ENCODE measurements at regions not wholly inside any gene's neighbourhood (a gene's known extent, or its start where the extent isn't known, plus 50 kb on each side); places are given as distances from the start of the nearest gene placed in this dataset.

DNA sequence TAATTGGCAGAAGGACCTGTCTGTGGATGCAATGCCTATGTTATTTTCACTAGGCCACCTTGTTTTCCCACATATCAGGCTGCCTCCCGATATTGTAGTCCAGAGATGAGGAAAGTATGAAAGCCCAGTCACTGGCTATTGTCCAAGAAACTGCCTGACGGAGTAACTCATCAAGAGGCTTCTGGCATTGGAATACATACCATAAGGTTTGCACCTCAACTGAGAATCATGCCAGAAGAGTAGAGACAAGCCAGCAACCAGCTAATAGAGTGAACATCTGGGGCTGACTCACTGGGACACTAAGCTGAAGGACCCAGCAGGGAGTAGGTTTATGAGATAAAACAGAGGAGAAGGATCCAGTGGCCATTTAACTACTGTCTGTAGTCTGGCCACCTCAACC lies 137.2 kb upstream of the FST start:
- TF ChIP-seq, protein P1, sequence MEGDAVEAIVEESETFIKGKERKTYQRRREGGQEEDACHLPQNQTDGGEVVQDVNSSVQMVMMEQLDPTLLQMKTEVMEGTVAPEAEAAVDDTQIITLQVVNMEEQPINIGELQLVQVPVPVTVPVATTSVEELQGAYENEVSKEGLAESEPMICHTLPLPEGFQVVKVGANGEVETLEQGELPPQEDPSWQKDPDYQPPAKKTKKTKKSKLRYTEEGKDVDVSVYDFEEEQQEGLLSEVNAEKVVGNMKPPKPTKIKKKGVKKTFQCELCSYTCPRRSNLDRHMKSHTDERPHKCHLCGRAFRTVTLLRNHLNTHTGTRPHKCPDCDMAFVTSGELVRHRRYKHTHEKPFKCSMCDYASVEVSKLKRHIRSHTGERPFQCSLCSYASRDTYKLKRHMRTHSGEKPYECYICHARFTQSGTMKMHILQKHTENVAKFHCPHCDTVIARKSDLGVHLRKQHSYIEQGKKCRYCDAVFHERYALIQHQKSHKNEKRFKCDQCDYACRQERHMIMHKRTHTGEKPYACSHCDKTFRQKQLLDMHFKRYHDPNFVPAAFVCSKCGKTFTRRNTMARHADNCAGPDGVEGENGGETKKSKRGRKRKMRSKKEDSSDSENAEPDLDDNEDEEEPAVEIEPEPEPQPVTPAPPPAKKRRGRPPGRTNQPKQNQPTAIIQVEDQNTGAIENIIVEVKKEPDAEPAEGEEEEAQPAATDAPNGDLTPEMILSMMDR (IDR thresholded peaks at IDR 0.05): no peak
- no peak for TF ChIP-seq EZH2 (IDR thresholded peaks at IDR 0.05; ENCODE audit: borderline replicate concordance, insufficient read depth, low read depth, low read length, poor library complexity, severe bottlenecking)

Data from B cell (primary cell).